Activated effector memory CD4-positive, alpha-beta T cell treated with anti-CD3 and anti-CD28 coated beads, Interleukin-2, amount 50 U/mL, for 16 hours (primary cell): ENCODE measurements at regions not wholly inside any gene's neighbourhood (a gene's known extent, or its start where the extent isn't known, plus 50 kb on each side); places are given as distances from the start of the nearest gene placed in this dataset.

Experiments
- DNase-seq: peaks from one replicate; pipeline ENCODE4 v3.0.0-alpha.2; 2020

DNA sequence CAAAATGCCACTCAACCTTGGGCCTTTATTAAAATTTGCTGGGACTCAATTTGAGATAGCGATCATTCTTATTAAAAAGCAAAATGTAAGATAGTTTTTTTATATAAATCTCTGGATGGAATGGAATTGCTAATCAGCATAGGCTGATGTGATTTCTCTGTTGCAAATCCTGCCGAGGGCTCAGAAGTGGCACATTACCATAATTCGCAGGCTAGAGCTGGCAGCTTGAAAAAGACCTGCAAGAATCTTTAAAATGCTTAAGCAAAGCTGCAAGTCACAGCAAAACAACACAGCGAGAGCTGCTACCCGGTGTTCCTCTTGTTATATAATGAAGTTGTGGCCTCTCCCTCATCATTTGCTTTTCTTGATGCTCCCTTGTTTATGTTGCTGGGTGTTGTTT lies 448.1 kb downstream of the GATA3 start:
- DNase-seq, result no peak

GRCh38 chr10:8504499-8504898 lies 450.0 kb downstream of the GATA3 start:
- no peak for DNase-seq

DNA sequence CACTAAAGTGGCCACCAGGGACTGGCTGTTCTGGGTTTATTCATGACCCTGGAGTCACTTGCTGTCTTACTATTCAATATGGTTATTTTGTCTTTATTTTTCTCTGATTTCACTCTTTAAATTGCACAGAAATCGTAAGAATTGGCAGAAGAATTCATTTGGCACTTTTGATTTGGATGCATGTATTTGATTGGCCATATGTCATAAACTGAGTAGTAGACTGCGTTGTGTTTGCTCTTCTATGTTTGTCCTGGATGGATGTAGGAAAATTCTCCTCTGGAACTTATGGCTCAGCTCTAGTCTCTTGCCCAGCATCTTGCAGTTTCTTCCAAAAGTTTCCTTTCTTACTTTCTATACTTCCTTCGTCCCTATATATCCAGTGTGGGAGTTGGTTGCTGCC lies 452.7 kb downstream of the GATA3 start:
- no peak for DNase-seq

DNA sequence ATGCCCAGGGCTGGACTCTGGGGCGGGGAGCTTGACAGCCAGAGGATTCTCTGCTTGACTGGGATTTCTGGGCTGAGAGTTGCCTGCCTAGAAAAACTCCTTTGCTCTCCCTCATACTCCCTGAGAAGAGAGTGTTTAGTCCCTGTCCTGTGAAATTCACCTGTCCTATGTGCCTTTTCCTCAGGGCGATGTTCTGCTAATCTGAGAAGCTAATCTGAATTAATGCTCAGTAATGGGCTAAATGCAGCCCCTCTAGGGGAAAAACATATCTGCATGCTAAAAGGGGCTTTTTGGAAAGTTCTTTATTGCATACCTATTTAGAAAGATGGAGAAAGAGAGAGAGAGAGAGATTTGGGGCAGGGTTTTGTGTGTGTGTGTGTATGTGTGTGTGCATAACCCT lies 454.4 kb downstream of the GATA3 start:
- no peak for DNase-seq

DNA sequence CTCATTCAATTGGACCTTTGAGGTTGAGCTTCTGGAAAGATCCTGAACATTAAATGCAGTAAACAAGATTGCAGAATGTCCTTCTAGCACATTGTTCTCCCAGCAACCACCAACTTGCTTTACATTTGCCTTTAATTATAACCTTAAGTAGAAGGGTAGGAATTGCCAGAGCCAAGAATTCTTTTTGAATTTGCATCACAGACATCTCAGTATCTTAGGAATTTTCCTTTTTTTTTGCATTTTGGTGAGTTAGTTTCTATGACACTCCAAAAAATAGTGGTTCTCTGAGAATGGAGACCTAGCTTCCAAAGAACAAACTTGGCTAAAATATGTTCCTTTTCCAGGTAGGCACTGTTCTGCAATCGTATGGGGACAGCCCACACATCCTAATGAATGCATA lies 456.0 kb downstream of the GATA3 start:
- no peak for DNase-seq

- no peak for DNase-seq
Observed at GRCh38 chr10:8511026-8511425, 456.5 kb downstream of the GATA3 start.

GRCh38 chr10:8513155-8514147 lies 459.0 kb downstream of the GATA3 start:
- no peak for DNase-seq

DNA sequence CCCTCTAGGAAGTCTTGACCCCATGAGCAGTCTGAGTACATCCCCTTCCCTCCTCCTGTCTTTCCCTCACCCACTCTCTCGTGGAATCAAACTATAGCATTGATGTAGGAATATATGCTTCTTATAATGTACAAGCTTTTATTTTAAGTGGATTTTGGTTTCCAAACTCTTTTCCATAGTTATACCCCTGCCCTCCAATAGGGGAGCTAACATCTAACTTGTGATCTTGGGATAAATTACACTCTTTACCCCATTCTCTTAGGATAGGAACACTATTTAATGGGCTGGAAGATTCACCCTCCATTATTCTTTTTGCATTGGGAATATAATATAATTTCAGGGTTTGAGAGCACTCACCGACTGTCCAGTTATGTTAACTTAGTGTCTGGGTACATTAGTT lies 465.9 kb downstream of the GATA3 start:
- no peak for DNase-seq

GRCh38 chr10:8527773-8528172 lies 473.3 kb downstream of the GATA3 start:
- no peak for DNase-seq

GRCh38 chr10:8531116-8531515 lies 476.6 kb downstream of the GATA3 start:
- no peak for DNase-seq

DNA sequence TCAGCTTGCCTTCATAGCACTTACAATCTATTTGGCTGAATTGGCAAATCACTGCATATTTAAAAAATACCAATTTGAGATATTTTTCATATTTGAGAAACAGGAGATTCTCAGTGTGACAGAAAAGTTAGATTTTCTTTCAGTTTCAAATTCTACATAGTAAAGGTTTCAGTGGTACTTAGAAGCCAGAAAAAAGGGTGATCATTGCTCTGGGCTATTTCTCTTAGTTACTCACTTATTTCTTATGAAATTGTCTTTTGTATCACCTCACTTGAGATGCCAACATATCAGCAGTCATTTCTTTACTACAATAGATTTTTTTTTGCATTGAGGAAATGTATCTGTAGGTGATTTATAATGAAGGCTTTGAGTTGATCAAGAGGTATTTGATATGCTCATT lies 478.2 kb downstream of the GATA3 start:
- no peak for DNase-seq

DNA sequence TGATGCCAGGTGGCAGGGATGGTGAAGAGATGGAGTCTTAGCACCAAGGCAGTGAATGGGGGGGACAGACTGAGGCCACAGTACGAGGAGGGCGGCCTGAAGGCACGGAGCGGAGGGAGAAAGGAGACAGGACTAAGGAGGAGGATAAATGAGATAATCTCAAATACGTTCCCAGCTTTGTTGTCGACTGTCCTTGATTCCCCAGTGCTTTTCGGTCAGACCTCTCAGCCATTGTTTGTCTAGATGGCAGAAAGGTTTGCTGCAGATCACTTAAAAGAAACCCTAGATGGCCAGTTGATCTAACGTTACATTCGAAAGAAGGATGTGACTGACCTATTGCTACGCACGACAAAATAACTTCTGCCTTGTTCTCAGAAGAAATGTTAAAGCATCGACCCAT lies 479.0 kb downstream of the GATA3 start:
- DNase-seq, result no peak

DNA sequence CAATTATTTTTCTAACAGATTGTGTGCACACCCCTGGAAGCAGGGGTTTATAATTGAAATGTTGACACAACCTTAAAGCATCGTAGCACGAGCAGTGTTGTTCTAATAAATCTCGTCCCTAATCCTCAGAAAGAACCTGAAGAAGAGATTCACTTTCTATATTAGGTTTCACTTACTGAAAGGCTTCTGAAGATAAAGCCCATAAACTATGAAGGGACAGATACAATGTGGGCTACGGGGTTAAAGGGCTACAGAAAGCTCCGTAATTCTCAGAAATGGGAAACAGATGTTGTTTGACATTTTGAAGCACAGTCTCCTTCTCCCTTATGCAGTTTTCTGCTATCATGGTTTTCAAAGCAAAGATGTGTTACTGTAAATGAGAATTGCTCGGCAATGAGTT lies 479.6 kb downstream of the GATA3 start:
- no peak for DNase-seq

- no peak for DNase-seq
Observed at GRCh38 chr10:8534891-8535290, 480.4 kb downstream of the GATA3 start.

- DNase-seq, result no peak
Observed at GRCh38 chr10:8539056-8539455, 484.6 kb downstream of the GATA3 start.

DNA sequence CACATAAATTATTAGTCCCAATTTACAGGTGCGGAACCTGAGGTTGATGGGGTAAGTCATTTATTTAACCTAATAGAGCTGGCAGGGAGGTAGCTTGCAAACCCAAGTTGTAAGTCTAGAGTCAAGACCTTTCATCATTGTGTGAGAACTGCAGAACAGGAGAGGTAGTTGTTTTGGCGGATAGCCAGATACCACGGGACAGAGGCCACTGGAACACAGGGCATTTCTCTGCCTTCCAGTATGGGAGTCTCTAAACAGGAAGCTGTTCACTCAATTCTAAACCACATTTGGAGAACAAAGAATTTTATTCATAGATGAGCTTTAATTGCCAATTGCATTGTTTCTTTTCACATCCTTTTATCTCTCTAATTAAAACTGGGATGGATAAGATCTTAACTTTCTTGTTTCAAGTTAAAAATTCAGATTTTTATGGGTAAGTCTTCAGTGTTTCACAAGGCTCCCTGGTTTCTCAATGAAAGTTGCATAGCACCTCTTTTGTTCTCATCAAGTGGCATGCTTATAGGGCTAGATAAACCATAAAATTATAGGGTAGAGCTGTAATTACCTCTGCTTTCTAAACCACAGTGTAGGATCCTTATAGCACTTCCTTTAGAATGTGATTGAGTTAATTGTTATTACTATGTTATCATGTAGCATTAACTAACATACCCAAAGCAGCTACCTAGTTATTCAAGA lies 489.0 kb downstream of the GATA3 start:
- no peak for DNase-seq

DNA sequence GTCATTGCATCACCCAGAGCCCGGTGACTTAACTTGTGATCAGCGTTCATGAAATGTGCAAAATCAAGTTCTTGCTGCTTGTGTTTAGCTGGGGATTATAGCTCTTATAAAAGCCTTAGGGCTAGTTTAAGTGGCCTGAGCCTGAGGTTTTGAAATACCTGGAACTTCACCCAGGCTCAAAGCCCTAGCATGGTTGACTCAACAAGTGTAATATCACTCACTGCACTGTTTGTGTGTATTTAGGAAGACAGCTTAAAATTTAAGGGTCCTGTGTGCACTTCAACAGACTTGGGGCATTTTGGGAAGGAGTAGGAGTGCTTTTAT lies 489.5 kb downstream of the GATA3 start:
- DNase-seq, result no peak

GRCh38 chr10:8544500-8544899 lies 490.0 kb downstream of the GATA3 start:
- no peak for DNase-seq

- DNase-seq, result no peak
Observed at GRCh38 chr10:8554574-8554973, 500.1 kb downstream of the GATA3 start.

GRCh38 chr10:8556321-8556720 lies 501.8 kb downstream of the GATA3 start:
- DNase-seq, result no peak

DNA sequence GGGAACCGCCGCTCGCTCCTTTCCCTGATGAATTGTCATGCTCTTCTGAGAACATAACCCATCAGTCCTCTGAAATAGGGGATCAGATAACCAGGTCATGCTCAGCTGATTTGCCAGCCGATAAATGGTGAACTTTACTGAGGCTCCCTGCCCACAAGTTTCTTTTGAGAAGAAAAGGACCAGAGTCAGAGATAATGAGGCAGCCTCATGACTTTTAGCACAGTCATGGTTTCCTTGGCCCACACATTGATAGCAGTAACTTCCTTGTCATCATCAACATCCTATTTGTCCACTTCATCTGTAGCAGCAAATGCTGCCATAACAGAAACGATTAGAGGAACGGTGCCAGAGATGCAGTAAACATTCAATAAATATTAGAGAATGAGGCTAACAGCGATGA lies 509.0 kb downstream of the GATA3 start:
- DNase-seq, result peak; percentile 62

DNA sequence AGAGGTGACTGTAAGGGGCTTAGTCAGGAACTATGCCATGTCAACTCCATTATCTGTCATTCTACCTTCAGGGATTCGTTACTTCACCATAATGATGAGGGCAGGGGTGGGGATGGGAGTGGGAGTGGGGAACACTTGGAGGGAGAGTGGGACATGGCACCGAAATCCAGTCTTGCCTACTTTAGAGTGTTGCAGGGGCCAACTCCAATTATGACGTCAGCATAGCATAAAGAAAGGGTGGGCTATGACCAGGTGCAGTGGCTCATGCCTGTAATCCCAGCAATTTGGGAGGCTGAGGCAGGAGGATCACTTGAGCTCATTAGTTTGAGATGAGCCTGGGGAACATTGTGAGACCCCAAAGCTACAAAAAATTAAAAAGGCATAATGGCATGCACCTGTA lies 512.2 kb downstream of the GATA3 start:
- DNase-seq, result no peak

GRCh38 chr10:8568401-8568800 lies 513.9 kb downstream of the GATA3 start:
- no peak for DNase-seq

GRCh38 chr10:8575620-8576019 lies 521.1 kb downstream of the GATA3 start:
- no peak for DNase-seq

GRCh38 chr10:8576281-8576680 lies 521.8 kb downstream of the GATA3 start:
- DNase-seq, result no peak
